HG02973 (cell line): ENCODE measurements at regions not wholly inside any gene's neighbourhood (a gene's known extent, or its start where the extent isn't known, plus 50 kb on each side); places are given as distances from the start of the nearest gene placed in this dataset.

Experiments used
- ATAC-seq: cut with Tn5 transposase; IDR thresholded peaks from one replicate; pipeline ENCODE4 v1.9.1; 2021; ENCODE audit warnings: moderate library complexity; ENCODE audit not compliant: unreplicated experiment

- no peak for ATAC-seq
These were observed 521.5 kb downstream of the BCOR start for GRCh38 chrX:39576041-39576872.

- ATAC-seq, result no peak
These were observed 520.4 kb downstream of the BCOR start for GRCh38 chrX:39577206-39577984.

GRCh38 chrX:39577985-39578869 is 519.5 kb downstream of the BCOR start:
- peak; percentile 97 for ATAC-seq

- no peak for ATAC-seq
These were observed 517.7 kb downstream of the BCOR start for GRCh38 chrX:39580043-39580442.

- no peak for ATAC-seq
These were observed 516.3 kb downstream of the BCOR start for GRCh38 chrX:39581411-39581810.

GRCh38 chrX:39582091-39582490 is 515.7 kb downstream of the BCOR start:
- no peak for ATAC-seq

GRCh38 chrX:39582976-39583375 is 514.8 kb downstream of the BCOR start:
- no peak for ATAC-seq

GRCh38 chrX:39585808-39586207 is 511.9 kb downstream of the BCOR start:
- ATAC-seq, result no peak

GRCh38 chrX:39586359-39586758 is 511.4 kb downstream of the BCOR start:
- no peak for ATAC-seq

- no peak for ATAC-seq
These were observed 506.7 kb downstream of the BCOR start for GRCh38 chrX:39591099-39591498.

- no peak for ATAC-seq
These were observed 505.0 kb downstream of the BCOR start for GRCh38 chrX:39592776-39593175.

GRCh38 chrX:39595977-39596376 is 501.8 kb downstream of the BCOR start:
- ATAC-seq, result no peak

GRCh38 chrX:39596437-39596836 is 501.3 kb downstream of the BCOR start:
- ATAC-seq, result no peak

- no peak for ATAC-seq
These were observed 498.4 kb downstream of the BCOR start for GRCh38 chrX:39599339-39599738.

- no peak for ATAC-seq
These were observed 497.5 kb downstream of the BCOR start for GRCh38 chrX:39600222-39600621.

GRCh38 chrX:39601231-39602177 is 496.3 kb downstream of the BCOR start:
- ATAC-seq, result no peak

- ATAC-seq, result no peak
These were observed 495.6 kb downstream of the BCOR start for GRCh38 chrX:39602195-39602594.

GRCh38 chrX:39603230-39603629 is 494.5 kb downstream of the BCOR start:
- ATAC-seq, result no peak

GRCh38 chrX:39605183-39605582 is 492.6 kb downstream of the BCOR start:
- no peak for ATAC-seq

GRCh38 chrX:39605866-39606265 is 491.9 kb downstream of the BCOR start:
- no peak for ATAC-seq
